Erythroblast (primary cell): ENCODE measurements at regions not wholly inside any gene's neighbourhood (a gene's known extent, or its start where the extent isn't known, plus 50 kb on each side); places are given as distances from the start of the nearest gene placed in this dataset.

Experiments used
- DNase-seq, 2 experiments: peaks; one replicate each; lab custom pipeline; 2025; lab: John Stamatoyannopoulos, UW
- GATA1 ChIP-seq: IDR thresholded peaks from 2 replicates; pipeline ENCODE4 v1.6.1; 2011; ENCODE audit warnings: low read depth, mild to moderate bottlenecking, control low read depth, low read length, moderate library complexity
- POLR2A ChIP-seq: IDR thresholded peaks from 2 replicates; pipeline ENCODE4 v1.6.1; 2011; ENCODE audit warnings: mild to moderate bottlenecking, low read length

- no peak for DNase-seq
- no peak for TF ChIP-seq POLR2A
- TF ChIP-seq GATA1 = no peak
Measured at GRCh38 chr1:79762461-79762860, 755.9 kb upstream of the ADGRL4 start.

- TF ChIP-seq POLR2A = no peak
- TF ChIP-seq GATA1 = no peak
- no peak for DNase-seq
Measured at GRCh38 chr1:79760531-79760930, 754.0 kb upstream of the ADGRL4 start.

- no peak for DNase-seq
- TF ChIP-seq GATA1 (no peak), POLR2A (no peak)
Measured at GRCh38 chr1:79749607-79750006, 743.1 kb upstream of the ADGRL4 start.

GRCh38 chr1:79745929-79746328 lies 739.4 kb upstream of the ADGRL4 start:
- no peak for DNase-seq
- no peak for TF ChIP-seq POLR2A
- no peak for TF ChIP-seq GATA1

GRCh38 chr1:79744746-79745145 lies 738.2 kb upstream of the ADGRL4 start:
- DNase-seq = no peak
- TF ChIP-seq GATA1 (no peak), POLR2A (no peak)

- TF ChIP-seq POLR2A = no peak
- TF ChIP-seq GATA1 = no peak
- DNase-seq = no peak
Measured at GRCh38 chr1:79741720-79742421, 735.3 kb upstream of the ADGRL4 start.

GRCh38 chr1:79738101-79738500 lies 731.6 kb upstream of the ADGRL4 start:
- DNase-seq = no peak
- TF ChIP-seq GATA1 (no peak), POLR2A (no peak)

GRCh38 chr1:79737193-79737592 lies 730.7 kb upstream of the ADGRL4 start:
- DNase-seq = no peak
- TF ChIP-seq GATA1 (no peak), POLR2A (no peak)

GRCh38 chr1:79732950-79733349 lies 726.4 kb upstream of the ADGRL4 start:
- no peak for TF ChIP-seq POLR2A
- no peak for TF ChIP-seq GATA1
- DNase-seq = no peak

GRCh38 chr1:79726911-79727310 lies 720.4 kb upstream of the ADGRL4 start:
- TF ChIP-seq GATA1 = no peak
- TF ChIP-seq POLR2A = no peak
- no peak for DNase-seq

- DNase-seq = no peak
- TF ChIP-seq GATA1 (no peak), POLR2A (no peak)
Measured at GRCh38 chr1:79726321-79726720, 719.8 kb upstream of the ADGRL4 start.

GRCh38 chr1:79716447-79716846 lies 709.9 kb upstream of the ADGRL4 start:
- TF ChIP-seq GATA1 (no peak), POLR2A (no peak)
- DNase-seq = no peak

- TF ChIP-seq GATA1 (no peak), POLR2A (no peak)
- no peak for DNase-seq
Measured at GRCh38 chr1:79714664-79715063, 708.1 kb upstream of the ADGRL4 start.

- no peak for DNase-seq
Measured at GRCh38 chr1:79711001-79711431, 704.5 kb upstream of the ADGRL4 start.

GRCh38 chr1:79708646-79709265 lies 702.2 kb upstream of the ADGRL4 start:
- TF ChIP-seq GATA1 (no peak), POLR2A (no peak)
- no peak for DNase-seq

More at GRCh38 chr1:79711001-79711431, 704.5 kb upstream of the ADGRL4 start:
- TF ChIP-seq POLR2A = no peak
- no peak for TF ChIP-seq GATA1

GRCh38 chr1:79705218-79705617 lies 698.7 kb upstream of the ADGRL4 start:
- TF ChIP-seq POLR2A = no peak
- no peak for TF ChIP-seq GATA1

More at GRCh38 chr1:79705218-79705617, 698.7 kb upstream of the ADGRL4 start:
- DNase-seq = no peak
